IMR-90 (cell line): ENCODE measurements at regions not wholly inside any gene's neighbourhood (a gene's known extent, or its start where the extent isn't known, plus 50 kb on each side); places are given as distances from the start of the nearest gene placed in this dataset.

Experiments
- CHD1 ChIP-seq: IDR thresholded peaks from 2 replicates; pipeline ENCODE4 v1.6.1; 2012; ENCODE audit warnings: low read depth, low read length, improper control_type of control experiment
- FOS ChIP-seq: fragments of 150-350 bp; IDR thresholded peaks from 2 replicates; pipeline ENCODE4 v1.6.1; 2016; ENCODE audit warnings: low read depth, low read length
- MAZ ChIP-seq: IDR thresholded peaks from 2 replicates; pipeline ENCODE4 v1.6.1; 2012; ENCODE audit warnings: low read depth, mild to moderate bottlenecking, low read length, improper control_type of control experiment, moderate library complexity, borderline replicate concordance
- MXI1 ChIP-seq: IDR thresholded peaks from 2 replicates; pipeline ENCODE4 v1.6.1; 2012; ENCODE audit warnings: low read depth, mild to moderate bottlenecking, low read length, moderate library complexity, borderline replicate concordance
- POLR2A ChIP-seq: IDR thresholded peaks from 2 replicates; pipeline ENCODE4 v1.6.1; 2012; ENCODE audit warnings: mild to moderate bottlenecking, low read depth, low read length
- RAD21 ChIP-seq: IDR thresholded peaks from 2 replicates; pipeline ENCODE4 v1.6.1; 2012; ENCODE audit warnings: low read length, improper control_type of control experiment
- SMC3 ChIP-seq: fragments of 150-350 bp; IDR thresholded peaks from 2 replicates; pipeline ENCODE4 v1.6.1; 2016; ENCODE audit warnings: low read depth, mild to moderate bottlenecking, antibody characterized with exemption, low read length, moderate library complexity
- TF ChIP-seq, protein P1 (sequence below): fragments of 150-350 bp; IDR thresholded peaks from 2 replicates; pipeline ENCODE4 v1.6.1; 2016; ENCODE audit warnings: low read depth, mild to moderate bottlenecking, low read length, moderate library complexity, borderline replicate concordance
- TF ChIP-seq, protein P2 (sequence below): conservative IDR thresholded peaks from 2 replicates; pipeline ENCODE4 v1.5.1; 2012; ENCODE audit warnings: mild to moderate bottlenecking, low read depth, low read length, improper control_type of control experiment
- TF ChIP-seq, protein P3 (sequence below): fragments of 150-350 bp; IDR thresholded peaks from 2 replicates; pipeline ENCODE4 v1.6.1; 2017; ENCODE audit warnings: mild to moderate bottlenecking, antibody characterized with exemption, low read length, low read depth

DNA sequence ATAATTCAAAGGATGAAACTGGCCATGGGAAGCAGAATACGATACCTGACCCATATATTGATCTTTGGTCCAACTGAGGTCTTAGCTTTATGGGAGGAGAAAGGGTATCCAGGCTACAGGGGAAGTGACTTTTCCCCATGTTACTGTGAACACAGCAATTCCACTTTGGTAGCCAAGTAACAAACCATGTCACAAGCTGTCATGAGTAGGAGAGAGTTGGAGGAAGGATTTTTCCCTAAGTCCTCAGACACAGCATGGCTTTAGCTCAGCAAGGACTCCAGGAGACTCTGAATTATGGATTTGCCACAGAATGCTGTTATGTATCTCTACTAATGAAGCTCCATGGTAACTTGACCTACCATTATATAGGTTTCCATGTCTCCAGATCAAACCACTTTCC is 56.5 kb upstream of the GNAO1 start:
- TF ChIP-seq, protein P1, sequence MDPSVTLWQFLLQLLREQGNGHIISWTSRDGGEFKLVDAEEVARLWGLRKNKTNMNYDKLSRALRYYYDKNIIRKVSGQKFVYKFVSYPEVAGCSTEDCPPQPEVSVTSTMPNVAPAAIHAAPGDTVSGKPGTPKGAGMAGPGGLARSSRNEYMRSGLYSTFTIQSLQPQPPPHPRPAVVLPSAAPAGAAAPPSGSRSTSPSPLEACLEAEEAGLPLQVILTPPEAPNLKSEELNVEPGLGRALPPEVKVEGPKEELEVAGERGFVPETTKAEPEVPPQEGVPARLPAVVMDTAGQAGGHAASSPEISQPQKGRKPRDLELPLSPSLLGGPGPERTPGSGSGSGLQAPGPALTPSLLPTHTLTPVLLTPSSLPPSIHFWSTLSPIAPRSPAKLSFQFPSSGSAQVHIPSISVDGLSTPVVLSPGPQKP = no peak
- TF ChIP-seq POLR2A = no peak
- no peak for TF ChIP-seq FOS
- TF ChIP-seq SMC3 = no peak
- TF ChIP-seq, protein P2, sequence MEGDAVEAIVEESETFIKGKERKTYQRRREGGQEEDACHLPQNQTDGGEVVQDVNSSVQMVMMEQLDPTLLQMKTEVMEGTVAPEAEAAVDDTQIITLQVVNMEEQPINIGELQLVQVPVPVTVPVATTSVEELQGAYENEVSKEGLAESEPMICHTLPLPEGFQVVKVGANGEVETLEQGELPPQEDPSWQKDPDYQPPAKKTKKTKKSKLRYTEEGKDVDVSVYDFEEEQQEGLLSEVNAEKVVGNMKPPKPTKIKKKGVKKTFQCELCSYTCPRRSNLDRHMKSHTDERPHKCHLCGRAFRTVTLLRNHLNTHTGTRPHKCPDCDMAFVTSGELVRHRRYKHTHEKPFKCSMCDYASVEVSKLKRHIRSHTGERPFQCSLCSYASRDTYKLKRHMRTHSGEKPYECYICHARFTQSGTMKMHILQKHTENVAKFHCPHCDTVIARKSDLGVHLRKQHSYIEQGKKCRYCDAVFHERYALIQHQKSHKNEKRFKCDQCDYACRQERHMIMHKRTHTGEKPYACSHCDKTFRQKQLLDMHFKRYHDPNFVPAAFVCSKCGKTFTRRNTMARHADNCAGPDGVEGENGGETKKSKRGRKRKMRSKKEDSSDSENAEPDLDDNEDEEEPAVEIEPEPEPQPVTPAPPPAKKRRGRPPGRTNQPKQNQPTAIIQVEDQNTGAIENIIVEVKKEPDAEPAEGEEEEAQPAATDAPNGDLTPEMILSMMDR = no peak
- TF ChIP-seq CHD1 = no peak
- no peak for TF ChIP-seq MAZ
- no peak for TF ChIP-seq RAD21
- TF ChIP-seq, protein P3, sequence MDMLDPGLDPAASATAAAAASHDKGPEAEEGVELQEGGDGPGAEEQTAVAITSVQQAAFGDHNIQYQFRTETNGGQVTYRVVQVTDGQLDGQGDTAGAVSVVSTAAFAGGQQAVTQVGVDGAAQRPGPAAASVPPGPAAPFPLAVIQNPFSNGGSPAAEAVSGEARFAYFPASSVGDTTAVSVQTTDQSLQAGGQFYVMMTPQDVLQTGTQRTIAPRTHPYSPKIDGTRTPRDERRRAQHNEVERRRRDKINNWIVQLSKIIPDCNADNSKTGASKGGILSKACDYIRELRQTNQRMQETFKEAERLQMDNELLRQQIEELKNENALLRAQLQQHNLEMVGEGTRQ = no peak
- no peak for TF ChIP-seq MXI1
